Activated CD4-positive, alpha-beta memory T cell treated with anti-CD3 and anti-CD28 coated beads for 36 hours (primary cell): ENCODE measurements at regions not wholly inside any gene's neighbourhood (a gene's known extent, or its start where the extent isn't known, plus 50 kb on each side); places are given as distances from the start of the nearest gene placed in this dataset.
"Not testable (repeated sequence)": the region's sequence is repeated elsewhere in the genome, so short reads cannot be mapped to it uniquely, and the experiment has no call there.

ENCODE experiments used
- CTCF ChIA-PET: fragments of 350-600 bp; sonication (Branson Sonifier 250); formaldehyde crosslinking; loops from one replicate; lab custom pipeline; 2021; ENCODE audit warnings: antibody characterized with exemption, inconsistent platforms; lab: Charles Lee
- POLR2A ChIA-PET: fragments of 350-600 bp; sonication (Branson Sonifier 250); formaldehyde crosslinking; loops from one replicate; lab custom pipeline; 2021; ENCODE audit warnings: antibody characterized with exemption; lab: Charles Lee
- DNase-seq: peaks from one replicate; pipeline ENCODE4 v3.0.0-alpha.2; 2020
- H3K27ac Mint-ChIP-seq: one replicate; pipeline ENCODE4 v1.8.0; 2021; ENCODE audit warnings: mixed read lengths
- H3K27me3 Mint-ChIP-seq: one replicate; pipeline ENCODE4 v1.8.0; 2021; ENCODE audit warnings: mixed read lengths
- H3K36me3 Mint-ChIP-seq: one replicate; pipeline ENCODE4 v1.8.0; 2021; ENCODE audit warnings: mixed read lengths
- H3K4me1 Mint-ChIP-seq: one replicate; pipeline ENCODE4 v1.8.0; 2021; ENCODE audit warnings: low read depth, mixed read lengths
- H3K4me3 Mint-ChIP-seq: one replicate; pipeline ENCODE4 v1.8.0; 2021; ENCODE audit warnings: mild to moderate bottlenecking, mixed read lengths
- H3K9me3 Mint-ChIP-seq: one replicate; pipeline ENCODE4 v1.8.0; 2021; ENCODE audit warnings: mixed read lengths
- intact Hi-C: fragments of 100-400 bp; cut with micrococcal nuclease; formaldehyde crosslinking; loops from one replicate; pipeline ENCODE4 v1.15.1; 2023

DNA sequence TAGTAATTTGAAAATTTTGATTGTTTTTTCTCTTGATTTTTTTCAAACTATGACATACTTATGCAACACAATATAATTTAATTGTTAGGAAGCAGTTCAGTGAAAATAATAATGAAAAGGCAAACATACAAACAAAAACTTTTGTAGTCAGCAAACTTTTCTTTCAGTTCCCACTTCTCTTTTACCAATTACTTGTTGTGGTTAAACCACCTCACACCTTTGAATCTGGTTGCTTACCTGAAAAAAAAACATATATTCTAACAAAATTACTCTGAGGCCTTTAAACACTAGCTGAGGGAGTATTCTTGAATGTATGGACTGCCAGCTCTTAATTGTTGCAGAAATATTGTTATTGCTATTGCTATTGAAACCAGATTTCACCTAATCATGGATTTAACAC is 266.2 kb upstream of the SEMA3C start:
- ChIA-PET CTCF (no interaction called here), POLR2A (no interaction called here)
- no peak overlapping the region for H3K27ac Mint-ChIP-seq
- H3K36me3 Mint-ChIP-seq: no peaks in the 10 kb centered on the region
- H3K4me1 Mint-ChIP-seq: no peaks in the 10 kb centered on the region
- intact Hi-C loops: no loop called here
- H3K9me3 Mint-ChIP-seq: peaks cover 6% of the 10 kb centered on the region
- H3K27me3 Mint-ChIP-seq: no peaks in the 10 kb centered on the region
- no peak for DNase-seq
- H3K4me3 Mint-ChIP-seq: no peak overlapping the region

DNA sequence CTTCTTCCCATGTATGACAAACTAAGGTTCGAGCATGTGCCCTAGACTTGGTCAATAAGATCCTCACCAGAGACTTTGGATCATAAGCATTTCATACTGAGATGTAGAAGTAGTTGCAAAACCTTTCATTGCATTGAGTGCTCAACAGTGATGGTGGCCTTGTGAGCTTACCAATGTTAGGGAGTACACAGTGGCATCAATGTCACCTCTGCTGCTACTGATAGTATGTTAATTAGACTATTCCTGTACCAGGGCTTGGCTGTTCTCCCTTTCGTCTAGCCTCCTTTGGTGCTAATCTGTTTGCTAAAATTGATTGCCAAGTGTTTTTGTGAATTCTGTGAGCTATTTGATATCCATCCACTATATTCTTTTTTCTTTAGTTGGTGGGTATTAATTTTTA is 264.5 kb upstream of the SEMA3C start:
- ChIA-PET CTCF (no interaction called here), POLR2A (no interaction called here)
- Mint-ChIP-seq H3K9me3 (peaks cover 21% of the 10 kb centered on the region), H3K4me3 (no peak overlapping the region), H3K4me1 (no peaks in the 10 kb centered on the region), H3K27ac (no peak overlapping the region), H3K36me3 (no peaks in the 10 kb centered on the region), H3K27me3 (no peaks in the 10 kb centered on the region)
- intact Hi-C loops: no loop called here
- no peak for DNase-seq

DNA sequence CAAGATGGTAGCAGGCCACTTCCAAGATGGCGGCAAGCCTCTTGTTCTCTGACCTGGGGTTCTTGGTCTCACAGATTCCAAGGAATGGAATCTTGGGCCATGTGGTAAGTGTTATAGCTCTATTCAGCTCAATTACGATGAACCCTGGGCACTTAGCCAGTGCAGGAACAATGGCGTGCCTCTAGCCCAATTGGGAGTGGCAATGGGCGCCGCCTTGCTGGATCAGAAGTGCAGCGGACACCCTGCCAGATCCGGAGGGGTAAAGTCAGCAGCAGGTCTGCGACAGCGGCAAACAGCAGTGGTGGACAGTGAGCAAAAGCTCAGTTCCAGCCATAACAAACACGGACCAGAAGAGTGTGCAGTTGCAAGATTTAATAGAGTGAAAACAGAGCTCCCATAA is 263.2 kb upstream of the SEMA3C start:
- not testable (repeated sequence) for H3K4me1 Mint-ChIP-seq

DNA sequence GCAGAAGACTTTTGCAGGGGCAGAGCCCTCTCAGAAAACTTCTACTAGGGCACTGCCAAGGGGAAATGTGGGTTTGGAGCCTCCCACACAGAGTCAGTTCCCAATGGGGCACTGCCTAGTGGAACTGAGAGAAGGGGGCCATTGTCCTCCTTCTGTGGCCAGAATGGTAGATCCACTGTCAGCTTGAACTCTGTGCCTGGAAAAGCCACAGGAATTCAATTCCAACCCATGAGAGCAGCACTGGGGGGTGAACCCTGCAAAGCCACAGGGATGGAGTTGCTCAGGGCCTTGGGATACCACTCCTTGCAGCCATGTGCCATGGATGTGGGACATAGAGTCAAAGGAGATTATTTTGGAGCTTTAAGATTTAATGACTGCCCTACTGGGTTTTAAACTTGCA is 262.2 kb upstream of the SEMA3C start:
- intact Hi-C loops: no loop called here
- CTCF ChIA-PET: no interaction called here
- no peak for DNase-seq
- H3K4me1 Mint-ChIP-seq: no peaks in the 10 kb centered on the region
- no peaks in the 10 kb centered on the region for H3K27me3 Mint-ChIP-seq
- POLR2A ChIA-PET: no interaction called here
- no peak overlapping the region for H3K4me3 Mint-ChIP-seq
- no peak overlapping the region for H3K27ac Mint-ChIP-seq
- H3K9me3 Mint-ChIP-seq: peaks cover 24% of the 10 kb centered on the region
- no peaks in the 10 kb centered on the region for H3K36me3 Mint-ChIP-seq

More for the DNA sequence above, 263.2 kb upstream of the SEMA3C start:
- H3K27ac Mint-ChIP-seq, H3K27me3 Mint-ChIP-seq, POLR2A ChIA-PET, DNase-seq, CTCF ChIA-PET, H3K4me3 Mint-ChIP-seq, intact Hi-C loops, H3K36me3 Mint-ChIP-seq: not testable (repeated sequence)
- H3K9me3 Mint-ChIP-seq: peaks cover 22% of the 10 kb centered on the region

DNA sequence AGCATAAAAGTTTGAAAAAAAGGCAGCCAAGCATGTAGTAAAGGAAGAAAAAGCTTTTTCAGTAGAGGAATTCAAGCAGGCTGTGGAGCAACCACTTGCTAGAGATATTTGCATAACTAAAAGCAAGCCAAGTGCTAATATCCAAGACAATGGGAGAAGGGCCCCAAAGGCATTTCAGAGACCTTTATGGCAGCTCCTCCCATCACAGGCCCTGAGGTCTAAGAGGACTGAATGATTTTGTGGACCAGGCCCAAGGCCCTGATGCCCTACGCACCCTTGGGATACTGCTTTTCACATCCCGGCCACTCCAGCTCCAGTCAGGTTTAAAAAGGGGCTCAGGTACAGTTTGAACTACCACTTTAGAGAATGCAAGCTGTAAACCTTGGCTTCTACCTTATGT is 261.7 kb upstream of the SEMA3C start:
- DNase-seq: no peak
- Mint-ChIP-seq H3K27me3 (no peaks in the 10 kb centered on the region), H3K4me3 (no peak overlapping the region), H3K36me3 (no peaks in the 10 kb centered on the region), H3K27ac (no peak overlapping the region), H3K4me1 (no peaks in the 10 kb centered on the region), H3K9me3 (peaks cover 26% of the 10 kb centered on the region)
- intact Hi-C loops: no loop called here
- CTCF ChIA-PET: interaction anchor here (1.5 kb wide), 1 partner anchor 11 kb away, joined by 3 read pairs; no protein-coding TSS in a partner anchor
- POLR2A ChIA-PET: no interaction called here

DNA sequence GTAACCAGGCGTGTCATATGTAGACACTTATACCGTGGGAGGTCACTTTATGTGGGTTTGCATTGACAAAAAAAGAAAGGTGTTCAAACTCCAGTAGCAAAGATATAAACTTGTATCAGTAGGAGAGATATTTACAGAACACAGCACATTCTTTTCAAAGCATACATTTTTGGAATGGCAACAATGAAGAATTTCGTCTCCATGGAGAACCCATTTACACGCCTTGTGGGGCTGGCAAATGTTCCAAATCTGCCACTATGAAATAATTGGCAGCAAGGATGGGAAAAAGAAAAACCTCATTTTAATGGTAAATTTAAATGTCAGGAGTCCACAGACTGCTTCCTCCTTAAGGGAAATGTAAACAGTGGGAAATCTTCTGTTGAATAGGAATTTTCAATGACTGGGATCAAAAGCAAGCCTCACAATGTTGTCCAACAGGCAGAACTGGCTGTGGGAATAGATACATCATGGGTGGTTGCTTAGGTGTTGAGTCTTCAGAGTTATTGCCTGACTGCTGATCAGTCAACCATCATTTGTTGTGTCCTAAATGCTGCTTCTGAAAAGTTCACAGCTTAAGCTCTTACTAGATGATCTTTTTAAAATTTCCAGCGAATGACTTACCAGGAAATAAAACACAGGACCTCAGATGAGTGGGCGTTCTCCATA is 256.6 kb upstream of the SEMA3C start:
- H3K27me3 Mint-ChIP-seq: no peaks in the 10 kb centered on the region

DNA sequence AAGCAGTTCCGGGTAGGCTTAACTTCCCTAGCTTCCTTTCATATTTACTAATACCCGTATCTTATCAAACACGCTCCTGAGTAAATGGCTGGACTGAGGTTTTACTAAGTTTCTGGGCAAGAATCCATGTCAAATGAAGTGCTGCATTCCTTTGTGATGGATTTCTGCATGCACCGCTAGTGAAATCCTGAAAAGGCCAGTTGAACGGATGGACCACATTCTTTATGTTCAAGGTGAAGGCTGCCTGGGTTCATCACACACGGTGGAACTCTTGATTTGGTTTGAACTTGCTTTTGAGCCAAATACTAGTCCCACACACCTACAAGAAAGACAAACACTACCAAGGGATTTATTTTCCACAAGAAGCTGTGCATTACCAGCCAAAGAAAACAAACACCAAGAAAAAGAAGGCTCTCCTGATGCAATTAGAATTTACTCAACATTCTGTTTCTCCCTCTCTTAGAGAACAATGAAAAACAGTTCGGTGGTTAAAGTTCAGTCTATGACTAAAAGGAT is 255.0 kb upstream of the SEMA3C start:
- CTCF ChIA-PET: no interaction called here
- POLR2A ChIA-PET: no interaction called here
- Mint-ChIP-seq H3K27me3 (no peaks in the 10 kb centered on the region), H3K27ac (no peak overlapping the region), H3K4me1 (no peaks in the 10 kb centered on the region), H3K4me3 (no peak overlapping the region), H3K36me3 (no peaks in the 10 kb centered on the region), H3K9me3 (peaks cover 27% of the 10 kb centered on the region)
- DNase-seq: no peak
- intact Hi-C loops: no loop called here

More for the DNA sequence above, 256.6 kb upstream of the SEMA3C start:
- H3K4me1 Mint-ChIP-seq: no peaks in the 10 kb centered on the region
- no peaks in the 10 kb centered on the region for H3K36me3 Mint-ChIP-seq
- ChIA-PET POLR2A (no interaction called here), CTCF (no interaction called here)
- H3K4me3 Mint-ChIP-seq: no peak overlapping the region
- H3K27ac Mint-ChIP-seq: no peak overlapping the region
- H3K9me3 Mint-ChIP-seq: peaks cover 39% of the 10 kb centered on the region
- intact Hi-C loops: no loop called here
- no peak for DNase-seq

DNA sequence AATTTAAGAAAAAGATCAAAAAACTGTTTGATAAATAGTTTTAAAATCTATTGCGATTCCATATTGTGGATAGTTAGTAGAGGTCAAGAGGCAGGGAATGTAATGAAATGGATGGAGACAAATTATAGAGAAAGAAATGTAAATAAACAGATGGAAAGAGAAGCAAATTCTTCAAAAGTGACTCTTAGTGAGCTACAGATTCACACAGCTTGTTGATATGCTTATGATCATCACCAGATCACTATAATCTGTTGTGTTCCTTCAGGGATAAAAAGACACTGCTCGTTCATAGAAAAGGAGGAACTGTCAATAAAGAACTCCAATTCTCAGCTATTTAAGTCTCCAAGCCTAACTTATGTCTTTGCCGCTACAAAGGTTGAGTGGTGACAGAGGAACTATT is 251.4 kb upstream of the SEMA3C start:
- POLR2A ChIA-PET: no interaction called here
- CTCF ChIA-PET: interaction anchor here (1.5 kb wide), 1 partner anchor 10 kb away, joined by 3 read pairs; no protein-coding TSS in a partner anchor
- no peaks in the 10 kb centered on the region for H3K4me1 Mint-ChIP-seq
- no peak overlapping the region for H3K4me3 Mint-ChIP-seq
- DNase-seq: no peak
- H3K27me3 Mint-ChIP-seq: no peaks in the 10 kb centered on the region
- H3K9me3 Mint-ChIP-seq: peaks cover 17% of the 10 kb centered on the region
- intact Hi-C loops: no loop called here
- H3K36me3 Mint-ChIP-seq: no peaks in the 10 kb centered on the region
- no peak overlapping the region for H3K27ac Mint-ChIP-seq

DNA sequence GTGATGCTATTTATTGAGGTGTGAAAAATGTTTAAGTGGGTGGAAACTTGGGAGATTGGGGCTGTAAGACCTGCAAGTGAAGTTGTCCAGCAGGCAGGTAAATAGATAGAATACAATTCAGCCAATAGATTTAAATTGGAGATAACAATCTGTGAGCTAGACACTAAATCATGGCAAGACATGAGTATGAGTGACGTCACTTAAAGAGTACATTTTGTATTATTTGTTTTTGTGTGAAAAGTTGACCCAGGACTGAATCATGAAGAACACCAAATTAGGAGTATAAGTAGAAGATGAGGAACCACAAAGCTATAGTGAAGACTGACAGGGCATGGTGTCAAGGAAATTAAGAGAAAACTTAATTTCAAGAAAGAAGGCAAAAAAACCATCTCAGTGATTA is 249.1 kb upstream of the SEMA3C start:
- Mint-ChIP-seq H3K9me3 (peaks cover 14% of the 10 kb centered on the region), H3K27me3 (no peaks in the 10 kb centered on the region), H3K27ac (no peak overlapping the region), H3K4me1 (no peaks in the 10 kb centered on the region), H3K4me3 (no peak overlapping the region), H3K36me3 (no peaks in the 10 kb centered on the region)
- CTCF ChIA-PET: no interaction called here
- POLR2A ChIA-PET: no interaction called here
- intact Hi-C loops: no loop called here
- no peak for DNase-seq

DNA sequence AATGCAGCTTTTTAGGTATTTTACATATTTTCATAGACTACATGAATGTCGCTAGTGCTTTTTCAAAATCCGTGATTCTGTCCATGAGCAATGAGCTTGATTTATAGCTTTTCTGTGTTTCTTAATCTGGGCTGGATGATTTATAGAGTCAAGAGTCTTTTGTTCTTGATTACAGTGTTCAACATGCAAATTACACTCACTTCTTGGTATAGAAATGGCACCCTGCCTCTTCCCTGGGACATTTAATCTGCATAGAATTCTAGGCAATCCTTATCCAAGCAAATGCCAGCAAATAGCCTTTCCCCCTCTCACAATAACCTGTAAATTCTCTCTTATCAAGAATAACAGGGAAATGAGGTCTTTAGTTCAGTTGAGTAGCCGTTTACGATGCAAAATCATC is 246.2 kb upstream of the SEMA3C start:
- Mint-ChIP-seq H3K27ac (no peak overlapping the region), H3K4me1 (no peaks in the 10 kb centered on the region), H3K36me3 (no peaks in the 10 kb centered on the region), H3K4me3 (no peak overlapping the region), H3K9me3 (peaks cover 10% of the 10 kb centered on the region), H3K27me3 (no peaks in the 10 kb centered on the region)
- ChIA-PET POLR2A (no interaction called here), CTCF (no interaction called here)
- intact Hi-C loops: no loop called here
- DNase-seq: no peak

DNA sequence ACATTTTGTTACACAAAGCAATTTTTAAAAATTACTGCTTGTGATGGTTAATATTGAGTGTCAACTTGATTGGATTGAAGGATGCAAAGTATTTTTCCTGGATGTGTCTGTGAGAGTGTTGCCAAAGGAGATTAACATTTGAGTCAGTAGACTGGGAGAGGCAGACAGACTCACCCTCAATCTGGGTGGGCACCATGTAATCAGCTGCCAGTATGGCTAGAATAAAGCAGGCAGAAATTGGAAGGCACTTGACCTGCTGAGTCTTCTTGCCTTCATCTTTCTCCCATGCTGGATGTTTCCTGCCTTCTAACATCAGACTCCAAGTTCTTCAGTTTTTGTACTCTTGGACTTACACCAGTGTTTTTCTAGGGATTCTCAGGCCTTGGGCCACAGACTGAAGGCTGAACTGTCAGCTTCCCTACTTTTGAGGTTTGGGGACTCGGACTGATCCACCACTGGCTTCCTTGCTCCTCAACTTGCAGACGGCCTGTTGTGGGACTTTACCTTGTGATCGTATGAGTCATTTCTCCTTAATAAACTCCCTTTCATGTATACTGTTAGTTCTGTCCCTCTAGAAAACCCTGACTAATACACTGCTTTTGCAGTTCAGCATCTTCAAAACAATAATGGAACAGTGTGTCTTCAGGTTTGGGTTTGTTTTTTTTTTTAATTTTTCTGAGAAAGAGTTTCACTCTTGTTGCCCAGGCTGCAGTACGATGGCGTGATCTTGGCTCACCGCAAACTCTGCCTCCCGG is 244.1 kb upstream of the SEMA3C start:
- no peak overlapping the region for H3K4me3 Mint-ChIP-seq
- no peaks in the 10 kb centered on the region for H3K36me3 Mint-ChIP-seq
- ChIA-PET POLR2A (no interaction called here), CTCF (no interaction called here)
- H3K27ac Mint-ChIP-seq: no peak overlapping the region
- no peak for DNase-seq
- intact Hi-C loops: no loop called here
- no peaks in the 10 kb centered on the region for H3K27me3 Mint-ChIP-seq
- H3K4me1 Mint-ChIP-seq: no peaks in the 10 kb centered on the region
- peaks cover 10% of the 10 kb centered on the region for H3K9me3 Mint-ChIP-seq

DNA sequence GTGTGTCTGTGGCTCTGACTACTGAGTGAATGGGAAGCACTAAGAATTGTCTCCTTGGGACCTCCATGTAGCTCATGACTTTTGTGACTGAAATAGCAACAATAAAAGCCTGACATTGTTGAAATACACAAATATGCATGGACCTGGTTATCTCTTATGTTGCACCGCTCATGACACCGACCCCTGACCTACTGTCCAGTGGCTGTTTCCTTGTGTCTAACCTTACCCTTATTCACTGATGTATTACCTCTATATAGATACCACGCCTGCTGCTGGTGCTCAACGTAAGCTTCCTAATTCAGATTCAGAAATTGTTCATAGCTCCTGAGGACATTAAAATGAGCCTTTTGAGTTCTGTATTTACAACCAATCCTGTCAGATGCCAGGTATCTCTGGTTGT is 243.4 kb upstream of the SEMA3C start:
- Mint-ChIP-seq H3K27ac (no peak overlapping the region), H3K4me3 (no peak overlapping the region), H3K27me3 (no peaks in the 10 kb centered on the region), H3K4me1 (no peaks in the 10 kb centered on the region), H3K9me3 (peaks cover 10% of the 10 kb centered on the region), H3K36me3 (no peaks in the 10 kb centered on the region)
- CTCF ChIA-PET: no interaction called here
- intact Hi-C loops: no loop called here
- no peak for DNase-seq
- POLR2A ChIA-PET: no interaction called here
